Progenitor cell of endocrine pancreas (in vitro differentiated cells): ENCODE measurements at regions not wholly inside any gene's neighbourhood (a gene's known extent, or its start where the extent isn't known, plus 50 kb on each side); places are given as distances from the start of the nearest gene placed in this dataset.
A peak's percentile ranks its signal among the peaks of the same experiment; 100 is the strongest.

Experiments
- DNase-seq: peaks from one replicate; pipeline ENCODE4 v3.0.0; 2021; ENCODE audit warnings: low spot score; ENCODE audit not compliant: unreplicated experiment
- H3K27ac Mint-ChIP-seq: 2 replicates; pipeline ENCODE4 v1.8.0; 2021; ENCODE audit warnings: mild to moderate bottlenecking, moderate library complexity, mixed read lengths
- H3K27me3 Mint-ChIP-seq: 2 replicates; pipeline ENCODE4 v1.8.0; 2021; ENCODE audit warnings: mixed read lengths
- H3K36me3 Mint-ChIP-seq: 2 replicates; pipeline ENCODE4 v1.8.0; 2022; ENCODE audit warnings: mixed read lengths; ENCODE audit not compliant: insufficient read depth
- H3K4me1 Mint-ChIP-seq: 2 replicates; pipeline ENCODE4 v1.8.0; 2021; ENCODE audit warnings: low read depth, mixed read lengths
- H3K4me3 Mint-ChIP-seq: 2 replicates; pipeline ENCODE4 v1.8.0; 2021; ENCODE audit warnings: low read depth, mild to moderate bottlenecking, moderate library complexity, mixed read lengths
- H3K9me3 Mint-ChIP-seq: 2 replicates; pipeline ENCODE4 v1.8.0; 2021; ENCODE audit warnings: low read depth, mixed read lengths
- TF ChIP-seq, protein P1 (sequence below): fragments of 200-600 bp; sonication (generic); IDR thresholded peaks from one replicate; pipeline ENCODE4 v1.5.0; 2021; ENCODE audit warnings: antibody characterized with exemption, mild to moderate bottlenecking; ENCODE audit not compliant: unreplicated experiment

DNA sequence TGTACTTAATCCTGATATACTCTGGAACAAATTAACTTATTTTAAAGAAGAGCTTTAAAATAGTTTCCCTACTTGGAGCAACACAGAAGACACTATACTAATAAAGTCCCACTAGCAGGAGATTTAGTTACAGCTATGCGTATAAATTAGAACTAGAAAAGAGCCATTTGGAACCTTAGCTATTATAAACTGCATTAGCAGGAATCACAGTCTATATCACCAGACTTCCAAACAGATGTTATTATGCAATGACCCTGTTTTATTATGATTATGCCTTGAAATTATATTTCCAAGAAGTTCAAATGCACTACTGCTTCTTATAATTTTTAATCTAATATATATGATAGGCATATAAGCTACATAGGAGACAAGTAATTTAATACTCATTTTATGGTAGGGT is 95.5 kb upstream of the WDR44 start:
- Mint-ChIP-seq H3K9me3 (no peaks in the 10 kb centered on the region), H3K27me3 (no peaks in the 10 kb centered on the region), H3K4me1 (no peaks in the 10 kb centered on the region), H3K36me3 (no peaks in the 10 kb centered on the region), H3K27ac (no peak overlapping the region), H3K4me3 (no peak overlapping the region)
- TF ChIP-seq, protein P1, sequence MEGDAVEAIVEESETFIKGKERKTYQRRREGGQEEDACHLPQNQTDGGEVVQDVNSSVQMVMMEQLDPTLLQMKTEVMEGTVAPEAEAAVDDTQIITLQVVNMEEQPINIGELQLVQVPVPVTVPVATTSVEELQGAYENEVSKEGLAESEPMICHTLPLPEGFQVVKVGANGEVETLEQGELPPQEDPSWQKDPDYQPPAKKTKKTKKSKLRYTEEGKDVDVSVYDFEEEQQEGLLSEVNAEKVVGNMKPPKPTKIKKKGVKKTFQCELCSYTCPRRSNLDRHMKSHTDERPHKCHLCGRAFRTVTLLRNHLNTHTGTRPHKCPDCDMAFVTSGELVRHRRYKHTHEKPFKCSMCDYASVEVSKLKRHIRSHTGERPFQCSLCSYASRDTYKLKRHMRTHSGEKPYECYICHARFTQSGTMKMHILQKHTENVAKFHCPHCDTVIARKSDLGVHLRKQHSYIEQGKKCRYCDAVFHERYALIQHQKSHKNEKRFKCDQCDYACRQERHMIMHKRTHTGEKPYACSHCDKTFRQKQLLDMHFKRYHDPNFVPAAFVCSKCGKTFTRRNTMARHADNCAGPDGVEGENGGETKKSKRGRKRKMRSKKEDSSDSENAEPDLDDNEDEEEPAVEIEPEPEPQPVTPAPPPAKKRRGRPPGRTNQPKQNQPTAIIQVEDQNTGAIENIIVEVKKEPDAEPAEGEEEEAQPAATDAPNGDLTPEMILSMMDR = no peak
- no peak for DNase-seq

DNA sequence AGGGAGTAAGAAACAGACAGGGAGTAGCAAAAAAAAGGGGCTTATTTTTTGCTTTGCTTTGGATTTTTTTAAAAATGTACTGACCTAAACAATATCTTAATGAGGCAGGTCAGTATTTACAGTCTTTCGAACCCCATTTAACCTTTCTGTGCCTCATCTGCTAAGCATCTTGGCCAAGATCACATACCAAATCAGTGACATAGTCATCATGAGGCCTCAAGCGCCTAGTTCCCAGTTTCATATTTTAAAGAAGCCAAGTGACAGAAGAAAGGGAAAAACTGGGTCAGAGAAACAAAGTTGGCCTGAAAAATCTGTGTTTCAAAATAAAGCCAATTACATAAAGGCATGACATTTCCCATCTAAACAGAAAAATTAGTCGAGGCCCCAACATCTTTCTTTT is 94.6 kb upstream of the WDR44 start:
- Mint-ChIP-seq H3K4me1 (no peaks in the 10 kb centered on the region), H3K4me3 (no peak overlapping the region), H3K36me3 (no peaks in the 10 kb centered on the region), H3K9me3 (no peaks in the 10 kb centered on the region), H3K27ac (no peak overlapping the region), H3K27me3 (no peaks in the 10 kb centered on the region)
- DNase-seq = no peak
- TF ChIP-seq, protein P1 = no peak

DNA sequence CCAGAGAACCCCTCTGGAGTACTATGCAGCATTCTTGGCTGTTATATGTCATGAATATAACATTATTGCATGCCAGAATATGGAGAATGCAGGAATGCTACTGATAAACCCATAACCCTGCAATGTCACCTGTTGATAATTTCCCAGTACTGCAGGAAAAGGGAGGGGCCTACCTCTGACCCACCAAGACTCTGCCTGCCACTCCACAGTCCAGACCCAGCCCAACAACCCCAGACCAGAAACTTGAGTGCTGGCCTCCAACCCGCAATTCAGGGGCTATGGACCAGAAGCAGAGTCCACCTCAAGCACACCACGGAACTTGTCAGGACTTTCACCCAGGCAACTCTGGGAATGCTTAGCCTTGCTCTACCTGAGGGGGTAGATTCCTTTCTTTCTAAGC is 92.9 kb upstream of the WDR44 start:
- Mint-ChIP-seq H3K36me3 (no peaks in the 10 kb centered on the region), H3K27ac (no peak overlapping the region), H3K4me3 (no peak overlapping the region), H3K9me3 (peaks cover under 1% of the 10 kb centered on the region), H3K4me1 (no peaks in the 10 kb centered on the region), H3K27me3 (no peaks in the 10 kb centered on the region)
- DNase-seq = no peak
- TF ChIP-seq, protein P1 = no peak

DNA sequence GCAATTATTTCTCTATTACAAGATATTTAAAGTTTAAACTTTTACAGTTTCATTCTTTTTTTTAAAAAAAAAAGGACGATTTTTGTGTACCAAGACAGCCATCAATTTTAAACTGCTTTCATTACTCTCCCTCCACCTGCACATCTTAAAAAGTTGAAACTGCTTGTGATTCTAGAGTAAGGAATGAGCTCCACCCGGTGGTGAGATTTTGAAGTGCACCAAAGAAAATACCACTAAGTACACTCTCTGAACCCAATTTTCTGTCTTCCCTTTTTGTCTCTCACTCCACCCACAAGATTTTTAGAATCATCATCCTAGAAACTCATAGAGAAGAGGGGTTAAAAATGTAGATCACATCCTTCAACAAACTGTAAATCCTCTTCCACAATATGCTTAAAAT is 91.3 kb upstream of the WDR44 start:
- peak; percentile 44 for DNase-seq
- H3K4me3 Mint-ChIP-seq = no peak overlapping the region
- no peaks in the 10 kb centered on the region for H3K27me3 Mint-ChIP-seq
- H3K27ac Mint-ChIP-seq = no peak overlapping the region
- TF ChIP-seq, protein P1 = peak; percentile 77
- no peaks in the 10 kb centered on the region for H3K36me3 Mint-ChIP-seq
- H3K4me1 Mint-ChIP-seq = no peaks in the 10 kb centered on the region
- peaks cover 3% of the 10 kb centered on the region for H3K9me3 Mint-ChIP-seq

DNA sequence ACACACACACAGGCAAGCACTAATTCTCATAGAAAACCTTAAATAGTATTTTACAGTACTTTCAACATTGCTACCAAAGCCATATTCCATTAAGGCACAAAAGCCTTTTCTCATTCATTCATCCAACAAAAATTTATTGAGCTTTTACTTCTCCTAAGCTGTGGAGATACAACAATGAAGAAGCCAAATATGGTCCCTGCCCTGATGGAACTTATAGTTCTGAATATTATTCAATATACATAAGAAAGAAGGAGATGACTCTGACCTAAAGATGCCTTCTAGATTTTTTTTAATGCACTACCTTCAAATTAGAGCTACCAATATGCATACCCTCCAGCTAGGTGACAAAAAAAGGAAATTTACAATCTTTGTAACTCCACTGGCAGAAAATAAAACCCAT is 90.0 kb upstream of the WDR44 start:
- Mint-ChIP-seq H3K4me1 (no peaks in the 10 kb centered on the region), H3K27me3 (no peaks in the 10 kb centered on the region), H3K36me3 (no peaks in the 10 kb centered on the region), H3K4me3 (no peak overlapping the region), H3K27ac (no peak overlapping the region), H3K9me3 (peaks cover 7% of the 10 kb centered on the region)
- TF ChIP-seq, protein P1 = no peak
- DNase-seq = no peak

DNA sequence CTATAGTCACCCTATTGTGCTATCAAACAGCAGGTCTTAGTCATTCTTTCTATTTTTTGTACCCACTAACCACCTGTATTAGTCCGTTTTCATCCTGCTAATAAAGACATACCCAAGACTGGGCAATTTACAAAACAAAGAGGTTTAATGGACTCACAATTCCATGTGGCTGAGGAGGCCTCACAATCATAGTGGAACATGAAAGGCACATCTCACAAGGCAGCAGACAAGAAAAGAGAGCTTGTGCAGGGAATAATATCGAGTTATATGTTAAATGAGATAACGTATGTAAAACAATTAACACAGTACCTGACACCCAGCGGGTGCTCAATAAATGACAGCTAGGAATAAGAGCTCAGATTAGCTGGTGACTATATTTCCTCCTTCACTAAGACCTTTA is 88.1 kb upstream of the WDR44 start:
- no peak for DNase-seq
- H3K9me3 Mint-ChIP-seq = peaks cover 8% of the 10 kb centered on the region
- H3K4me3 Mint-ChIP-seq = no peak overlapping the region
- no peaks in the 10 kb centered on the region for H3K4me1 Mint-ChIP-seq
- no peak overlapping the region for H3K27ac Mint-ChIP-seq
- H3K36me3 Mint-ChIP-seq = no peaks in the 10 kb centered on the region
- H3K27me3 Mint-ChIP-seq = no peaks in the 10 kb centered on the region
- TF ChIP-seq, protein P1 = no peak
